GM23338 (cell line): ENCODE measurements at regions not wholly inside any gene's neighbourhood (a gene's known extent, or its start where the extent isn't known, plus 50 kb on each side); places are given as distances from the start of the nearest gene placed in this dataset.

Source experiments
- ATAC-seq: fragments of 200-7000 bp; cut with Tn5 transposase; 3 replicates; pipeline ENCODE4 v1.9.1; 2020
- DNase-seq: peaks from one replicate; pipeline ENCODE4 v3.0.0-alpha.2; 2015; ENCODE audit warnings: low spot score
- H2AFZ ChIP-seq: fragments of 200-600 bp; sonication (generic); 2 replicates; pipeline ENCODE4 v1.8.0; 2016; ENCODE audit warnings: antibody characterized with exemption, mild to moderate bottlenecking, moderate library complexity
- H3F3A ChIP-seq: fragments of 200-600 bp; sonication (generic); replicated peaks from 2 replicates; pipeline ENCODE4 v1.8.0; 2017; ENCODE audit warnings: antibody characterized with exemption, mixed run types, low read depth
- H3K27ac ChIP-seq: fragments of 200-600 bp; sonication (generic); 2 replicates; pipeline ENCODE4 v1.6.1; 2016; ENCODE audit warnings: low read depth
- H3K27me3 ChIP-seq: fragments of 200-600 bp; sonication (generic); 2 replicates; pipeline ENCODE4 v1.8.0; 2016; ENCODE audit warnings: mild to moderate bottlenecking, mixed run types, moderate library complexity; ENCODE audit not compliant: insufficient read depth
- H3K36me3 ChIP-seq: fragments of 200-600 bp; sonication (generic); 2 replicates; pipeline ENCODE4 v1.8.0; 2016; ENCODE audit warnings: mild to moderate bottlenecking; ENCODE audit not compliant: insufficient read depth
- H3K4me1 ChIP-seq: fragments of 200-600 bp; sonication (generic); 2 replicates; pipeline ENCODE4 v1.8.0; 2016; ENCODE audit warnings: mild to moderate bottlenecking, moderate library complexity; ENCODE audit not compliant: insufficient read depth
- H3K4me2 ChIP-seq: fragments of 200-600 bp; sonication (generic); 2 replicates; pipeline ENCODE4 v1.7.1; 2017; ENCODE audit warnings: mixed run types
- H3K4me3 ChIP-seq: fragments of 200-600 bp; sonication (generic); 2 replicates; pipeline ENCODE4 v1.6.1; 2016; ENCODE audit warnings: mixed run types
- H3K79me2 ChIP-seq: fragments of 200-600 bp; sonication (generic); replicated peaks from 2 replicates; pipeline ENCODE4 v1.8.0; 2017; ENCODE audit warnings: mild to moderate bottlenecking; ENCODE audit not compliant: insufficient read depth
- H3K9me2 ChIP-seq: fragments of 200-600 bp; sonication (generic); 2 replicates; pipeline ENCODE4 v1.8.0; 2017; ENCODE audit not compliant: insufficient read depth
- H4K20me1 ChIP-seq: fragments of 200-600 bp; sonication (generic); replicated peaks from 2 replicates; pipeline ENCODE4 v1.8.0; 2017; ENCODE audit warnings: mild to moderate bottlenecking; ENCODE audit not compliant: insufficient read depth
- H3K27ac Mint-ChIP-seq: 2 replicates; pipeline ENCODE4 v1.8.0; 2020; ENCODE audit warnings: inconsistent platforms, mild to moderate bottlenecking, moderate library complexity, mixed read lengths
- H3K27me3 Mint-ChIP-seq: 3 replicates; pipeline ENCODE4 v1.8.0; 2022; ENCODE audit warnings: low read depth, mild to moderate bottlenecking, moderate library complexity, mixed read lengths, inconsistent platforms; ENCODE audit not compliant: insufficient read depth, poor library complexity
- H3K36me3 Mint-ChIP-seq: 3 replicates; pipeline ENCODE4 v1.8.0; 2021; ENCODE audit warnings: low read depth, mild to moderate bottlenecking, inconsistent platforms, moderate library complexity, mixed read lengths
- H3K4me1 Mint-ChIP-seq: 3 replicates; pipeline ENCODE4 v1.8.0; 2020; ENCODE audit warnings: mild to moderate bottlenecking, inconsistent platforms, mixed read lengths
- H3K4me3 Mint-ChIP-seq: 3 replicates; pipeline ENCODE4 v1.8.0; 2021; ENCODE audit warnings: moderate library complexity, mild to moderate bottlenecking, inconsistent platforms, mixed read lengths
- H3K9me3 Mint-ChIP-seq: 3 replicates; pipeline ENCODE4 v1.8.0; 2020; ENCODE audit warnings: moderate library complexity, mild to moderate bottlenecking, inconsistent platforms, mixed read lengths
- CREB1 ChIP-seq: fragments of 250-450 bp; sonication (Bioruptor Pico); IDR thresholded peaks from 2 replicates; pipeline ENCODE4 v1.5.0; 2020; ENCODE audit warnings: low read depth, mild to moderate bottlenecking, moderate library complexity
- EZH2phosphoT487 ChIP-seq: fragments of 200-600 bp; sonication (generic); IDR thresholded peaks from one replicate; pipeline ENCODE4 v1.8.1; 2018; ENCODE audit warnings: antibody characterized with exemption; ENCODE audit not compliant: unreplicated experiment
- NANOG ChIP-seq: IDR thresholded peaks from 2 replicates; pipeline ENCODE4 v1.6.1; 2016; ENCODE audit warnings: antibody characterized with exemption, borderline replicate concordance
- POLR2AphosphoS5 ChIP-seq: IDR thresholded peaks from 2 replicates; pipeline ENCODE4 v1.6.1; 2016; ENCODE audit warnings: antibody characterized with exemption, low read depth
- STAT1 ChIP-seq: IDR thresholded peaks from one replicate; pipeline ENCODE4 v1.6.1; 2016; ENCODE audit warnings: antibody characterized with exemption; ENCODE audit not compliant: unreplicated experiment
- ZNF462 ChIP-seq: fragments of 250-450 bp; sonication (Bioruptor Pico); IDR thresholded peaks from 2 replicates; pipeline ENCODE4 v1.5.0; 2020; ENCODE audit warnings: mild to moderate bottlenecking, moderate library complexity

GRCh38 chr14:89469210-89470198 is 52.5 kb upstream of the FOXN3 start (continued):
- TF ChIP-seq ZNF462 (no peak), NANOG (no peak), POLR2AphosphoS5 (no peak), EZH2phosphoT487 (no peak)

- H3K4me1 Mint-ChIP-seq = peaks cover 24% of the 10 kb centered on the region
- H3K27me3 ChIP-seq = no peaks in the 10 kb centered on the region
- ATAC-seq = no peak
- no peak overlapping the region for H3K4me3 ChIP-seq
- no peak overlapping the region for H3K27ac ChIP-seq
- no peak overlapping the region for H3K4me3 Mint-ChIP-seq
- no peaks in the 10 kb centered on the region for H3K9me2 ChIP-seq
- no peaks in the 10 kb centered on the region for H3F3A ChIP-seq
- no peak overlapping the region for H3K4me2 ChIP-seq
- H3K36me3 Mint-ChIP-seq = peaks cover 41% of the 10 kb centered on the region
- DNase-seq = no peak
- H3K27me3 Mint-ChIP-seq = peaks cover 21% of the 10 kb centered on the region
- H3K79me2 ChIP-seq = peaks cover 49% of the 10 kb centered on the region
- no peak overlapping the region for H3K27ac Mint-ChIP-seq
- H4K20me1 ChIP-seq = no peaks in the 10 kb centered on the region
- no peak overlapping the region for H2AFZ ChIP-seq
- 0 out of 3 replicates have a peak, but pooled peaks cover 3% of the 10 kb centered on the region for H3K9me3 Mint-ChIP-seq
- no peaks in the 10 kb centered on the region for H3K36me3 ChIP-seq
- peaks cover 14% of the 10 kb centered on the region; the same call in 1 of the 2 replicates for H3K4me1 ChIP-seq
- TF ChIP-seq STAT1 = no peak
- TF ChIP-seq CREB1 = no peak
- TF ChIP-seq ZNF462 = no peak
Measured at GRCh38 chr14:89468566-89468965, 51.5 kb upstream of the FOXN3 start.
